Cardiac septum (tissue), 1 donor: ENCODE measurements at regions not wholly inside any gene's neighbourhood (a gene's known extent, or its start where the extent isn't known, plus 50 kb on each side); places are given as distances from the start of the nearest gene placed in this dataset.

ENCODE experiments used
- DNase-seq: peaks from one replicate; pipeline ENCODE4 v3.0.0-alpha.2; 2020; ENCODE audit warnings: low spot score
- intact Hi-C: fragments of 100-400 bp; cut with DNase I; formaldehyde crosslinking; loops from one replicate; pipeline ENCODE4 v1.14.0; 2022
- donor health status: DM: no; HTN: no; CAD: no.

DNA sequence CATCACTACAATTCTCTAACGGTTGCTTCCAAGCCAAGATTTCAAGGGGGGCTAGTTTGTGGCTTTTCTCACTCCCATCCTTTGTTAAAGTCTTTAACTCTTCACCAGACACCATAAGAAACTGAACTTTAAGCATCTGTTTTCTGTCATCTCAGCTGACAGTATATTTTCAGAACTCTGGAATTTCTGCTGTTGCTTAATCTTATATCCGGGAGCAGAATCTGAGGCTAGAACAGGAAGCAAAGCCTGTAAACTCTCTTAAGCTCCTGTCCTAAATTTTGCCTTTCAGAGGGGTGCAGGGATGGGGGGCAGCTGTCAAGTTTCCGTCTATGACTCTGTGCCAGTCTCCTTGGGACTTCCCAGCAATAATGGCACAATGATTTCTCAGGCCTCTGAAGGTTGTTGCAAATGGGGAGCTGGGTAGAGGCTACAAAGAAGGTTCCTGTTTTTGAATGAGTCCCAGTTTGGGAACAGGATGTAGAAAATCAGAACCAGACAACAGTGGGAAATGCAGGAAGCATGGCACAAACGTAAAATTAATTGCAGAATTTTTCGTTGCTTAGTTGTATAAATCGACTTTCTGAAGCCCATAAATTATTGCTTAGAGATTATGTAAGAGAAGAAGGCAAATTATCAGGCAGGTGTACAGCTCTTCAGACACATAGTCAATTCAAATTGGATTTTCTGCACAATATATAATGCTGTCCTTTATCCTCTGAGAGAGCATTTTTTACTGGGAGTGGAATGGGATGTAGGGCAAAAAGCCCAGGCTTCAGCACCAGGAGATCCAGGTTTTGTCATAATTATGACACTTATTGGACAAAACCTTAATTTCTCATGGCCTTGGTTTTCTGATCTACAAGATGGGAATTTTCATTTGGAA lies 430.9 kb downstream of the DMAC1 start:
- no peak for DNase-seq
- intact Hi-C loops = no loop called here

DNA sequence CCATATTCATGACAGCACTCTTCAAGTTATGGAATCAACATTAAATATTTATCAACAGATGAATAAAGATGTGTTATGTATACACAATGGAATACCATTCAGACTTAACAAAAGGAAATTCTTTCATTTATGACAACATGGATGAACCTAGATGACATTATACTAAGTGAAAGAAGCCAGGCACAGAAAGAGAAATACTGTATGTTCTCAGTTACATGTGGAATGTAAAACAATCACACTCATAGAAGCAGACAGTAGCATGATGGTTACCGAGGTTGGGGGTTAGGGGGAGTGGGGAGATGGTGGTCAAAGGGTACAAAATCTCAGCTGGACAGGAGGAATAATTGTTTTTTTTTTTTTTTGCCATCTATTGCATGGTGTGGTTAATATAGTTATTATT lies 431.9 kb downstream of the DMAC1 start:
- intact Hi-C loops = no loop called here
- no peak for DNase-seq

DNA sequence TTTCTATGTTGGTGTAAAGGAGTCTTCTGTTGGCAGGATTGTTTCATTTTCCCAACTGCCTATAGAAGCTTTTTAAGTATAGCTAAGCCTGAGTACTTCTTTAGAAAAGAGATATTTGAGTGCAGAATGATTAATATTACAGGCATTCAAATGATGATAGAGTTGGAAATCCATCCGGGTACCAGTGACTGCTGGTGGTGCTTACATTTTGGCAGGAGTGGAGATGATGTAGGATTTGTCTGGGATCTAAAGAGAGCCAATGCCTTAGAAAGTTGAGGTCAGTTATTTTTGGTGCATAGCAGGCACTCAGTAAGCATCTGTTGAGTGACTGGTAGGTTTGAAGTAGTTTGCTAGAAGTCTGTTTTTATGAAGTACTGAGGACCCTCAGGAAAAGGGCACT lies 433.5 kb downstream of the DMAC1 start:
- DNase-seq = no peak
- intact Hi-C loops = no loop called here

GRCh38 chr9:7363777-7364477 lies 435.7 kb downstream of the DMAC1 start:
- no peak for DNase-seq
- intact Hi-C loops = no loop called here

GRCh38 chr9:7360513-7360912 lies 439.1 kb downstream of the DMAC1 start:
- intact Hi-C loops = no loop called here

DNA sequence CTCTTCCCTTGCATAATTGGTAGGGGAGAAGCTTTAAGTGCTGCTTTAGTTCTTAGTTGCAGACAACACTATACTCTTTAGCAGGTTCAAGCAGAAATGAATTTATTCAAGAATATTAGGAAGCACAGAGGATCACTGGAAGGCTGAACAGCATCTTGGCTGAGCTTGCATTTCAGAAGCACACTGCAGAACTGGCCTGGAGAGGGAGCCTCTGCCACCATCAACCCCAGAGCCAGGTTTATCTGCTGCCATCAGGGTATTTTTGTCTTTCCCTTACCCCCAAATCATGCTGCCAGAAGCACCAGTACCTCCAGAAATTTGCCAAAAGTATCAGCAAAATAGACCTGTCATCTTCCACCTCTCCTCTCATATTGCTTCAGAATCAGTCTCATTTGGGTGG lies 440.7 kb downstream of the DMAC1 start:
- intact Hi-C loops = no loop called here
- DNase-seq = no peak

More at GRCh38 chr9:7360513-7360912, 439.1 kb downstream of the DMAC1 start:
- DNase-seq = no peak

DNA sequence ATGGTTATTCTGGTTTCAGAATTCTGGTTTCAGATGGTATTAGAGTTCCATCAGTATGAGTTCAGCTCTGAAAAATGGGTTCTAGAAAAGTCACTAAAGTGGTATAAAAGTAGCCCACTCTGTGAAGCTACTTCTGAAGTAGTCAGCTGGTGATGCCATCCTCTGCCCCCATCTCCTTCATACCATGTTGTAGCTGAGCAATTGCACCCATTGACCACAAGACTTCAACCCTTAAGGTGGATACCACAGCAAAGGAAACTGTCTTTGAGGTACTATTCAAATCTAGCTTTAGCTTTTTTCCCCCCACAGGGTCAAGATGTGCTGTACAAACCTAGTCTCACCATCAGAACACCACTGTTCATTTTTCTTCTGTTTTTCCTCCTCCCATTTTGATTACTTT lies 444.9 kb downstream of the DMAC1 start:
- intact Hi-C loops = no loop called here
- no peak for DNase-seq

GRCh38 chr9:7348692-7349091 lies 450.9 kb downstream of the DMAC1 start:
- intact Hi-C loops = no loop called here
- DNase-seq = no peak

- no peak for DNase-seq
- intact Hi-C loops = no loop called here
These were observed 452.0 kb downstream of the DMAC1 start for GRCh38 chr9:7347556-7347955.

- intact Hi-C loops = no loop called here
- DNase-seq = no peak
These were observed 453.4 kb downstream of the DMAC1 start for GRCh38 chr9:7346144-7346543.

- intact Hi-C loops = no loop called here
- no peak for DNase-seq
These were observed 456.8 kb downstream of the DMAC1 start for GRCh38 chr9:7342736-7343135.

GRCh38 chr9:7342229-7342628 lies 457.3 kb downstream of the DMAC1 start:
- intact Hi-C loops = no loop called here
- DNase-seq = no peak

DNA sequence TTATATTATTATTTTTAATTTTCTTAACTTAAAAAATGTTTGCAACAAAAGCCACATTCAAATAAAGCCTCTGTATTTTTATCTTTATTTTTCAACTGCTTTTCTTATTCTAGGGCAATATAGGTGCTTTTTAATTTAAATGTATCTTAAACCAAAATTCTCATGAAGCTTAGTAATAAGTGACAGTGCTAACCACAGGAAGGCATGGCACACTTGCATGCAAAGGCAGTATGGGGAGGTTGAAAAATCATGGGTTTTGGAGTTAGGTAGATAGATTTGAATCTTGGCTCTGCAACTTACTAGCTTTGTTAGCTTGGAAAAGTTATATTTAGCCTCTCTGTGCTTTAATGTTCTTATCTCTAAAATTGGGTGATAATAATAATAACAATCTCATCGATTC lies 458.0 kb downstream of the DMAC1 start:
- intact Hi-C loops = no loop called here

GRCh38 chr9:7340451-7340850 lies 459.1 kb downstream of the DMAC1 start:
- intact Hi-C loops = no loop called here
- DNase-seq = no peak

More for the DNA sequence above, 458.0 kb downstream of the DMAC1 start:
- no peak for DNase-seq

DNA sequence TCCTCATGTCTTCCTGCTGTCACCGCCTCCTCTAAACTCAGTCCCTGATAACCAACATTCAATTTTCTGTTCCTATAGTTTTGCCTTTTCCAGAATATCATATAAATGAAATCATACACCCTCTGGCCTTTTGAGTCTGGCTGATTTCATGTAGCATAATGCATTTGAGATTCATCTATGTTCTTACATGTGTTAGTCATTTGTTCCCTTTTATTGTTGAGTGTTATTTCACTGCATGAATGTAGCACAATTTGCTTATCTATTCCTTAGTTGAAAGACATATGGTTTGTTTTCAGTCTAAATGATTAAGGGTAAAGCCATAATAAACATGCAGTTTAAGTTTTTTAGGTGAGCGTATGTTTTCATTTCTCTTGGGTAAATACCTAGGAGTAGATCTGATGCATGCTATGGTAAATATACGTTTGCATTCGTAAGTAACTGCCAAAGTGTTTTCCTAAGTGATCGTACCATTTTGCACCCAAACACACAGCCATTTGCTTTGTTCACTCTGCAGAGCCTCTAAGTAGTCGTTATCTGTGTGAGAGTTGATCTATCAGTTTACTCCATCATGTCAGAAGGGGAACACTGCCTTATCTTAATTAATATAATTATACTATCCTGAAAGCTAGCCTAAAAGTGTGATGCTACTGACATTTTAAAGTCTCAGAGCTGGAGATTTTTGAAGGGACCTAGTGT lies 460.8 kb downstream of the DMAC1 start:
- DNase-seq = no peak
- intact Hi-C loops = no loop called here

- intact Hi-C loops = no loop called here
- no peak for DNase-seq
These were observed 463.1 kb downstream of the DMAC1 start for GRCh38 chr9:7336356-7337065.

- no peak for DNase-seq
- intact Hi-C loops = no loop called here
These were observed 465.9 kb downstream of the DMAC1 start for GRCh38 chr9:7333719-7334118.

- DNase-seq = no peak
- intact Hi-C loops = no loop called here
These were observed 466.8 kb downstream of the DMAC1 start for GRCh38 chr9:7332780-7333179.

DNA sequence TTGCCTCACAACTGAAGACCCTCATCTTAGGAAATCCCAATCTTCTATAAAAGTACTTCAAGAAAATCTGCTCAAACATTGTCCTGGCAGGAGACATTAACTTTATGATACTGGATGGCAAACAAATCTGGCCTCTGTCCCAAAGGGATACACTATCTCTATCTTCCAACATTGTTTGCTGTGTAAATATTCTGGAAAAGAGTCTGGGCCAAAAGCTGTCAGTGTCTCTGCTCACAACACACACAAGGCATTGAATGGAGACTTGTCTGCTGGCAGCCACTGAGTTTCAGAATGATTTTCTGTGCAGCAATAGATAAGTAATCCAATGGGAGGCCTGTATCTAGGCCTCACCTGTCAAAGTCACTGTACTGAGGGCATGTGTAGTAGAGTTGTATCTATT lies 471.1 kb downstream of the DMAC1 start:
- DNase-seq = no peak
- intact Hi-C loops = no loop called here

DNA sequence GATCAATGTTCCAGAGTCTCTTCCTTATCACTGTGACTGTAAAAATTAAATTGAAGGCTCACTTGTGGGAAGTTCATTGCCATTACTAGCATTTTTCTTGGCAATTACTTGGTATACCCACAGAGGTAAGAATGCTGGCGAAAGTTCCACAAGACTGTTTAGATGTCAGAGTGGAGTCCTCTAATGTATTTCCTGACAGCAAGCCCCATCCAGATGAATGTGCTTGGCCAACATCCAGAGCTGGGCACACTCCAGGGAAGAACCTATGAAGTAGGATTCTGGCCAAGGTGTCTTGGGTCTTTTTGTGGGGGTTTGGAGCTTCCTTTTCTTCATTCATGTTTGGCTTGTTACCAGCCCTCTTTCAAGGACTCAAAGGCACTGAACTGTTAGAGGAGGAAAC lies 473.6 kb downstream of the DMAC1 start:
- intact Hi-C loops = no loop called here
- no peak for DNase-seq
